Activated CD4-positive, alpha-beta T cell treated with anti-CD3 and anti-CD28 coated beads, Interleukin-2, amount 10 ng/mL, durations not matched to agents 7 days and 5 days (primary cell): ENCODE measurements at regions not wholly inside any gene's neighbourhood (a gene's known extent, or its start where the extent isn't known, plus 50 kb on each side); places are given as distances from the start of the nearest gene placed in this dataset.

Experiments used
- CTCF ChIA-PET: fragments of 350-600 bp; sonication (Branson Sonifier 250); formaldehyde crosslinking; loops from one replicate; lab custom pipeline; 2021; ENCODE audit warnings: antibody characterized with exemption; lab: Charles Lee
- POLR2A ChIA-PET: fragments of 350-600 bp; sonication (Branson Sonifier 250); formaldehyde crosslinking; loops from one replicate; lab custom pipeline; 2021; ENCODE audit warnings: antibody characterized with exemption; lab: Charles Lee
- DNase-seq: peaks from one replicate; pipeline ENCODE4 v3.0.0-alpha.2; 2020
- H3K27ac Mint-ChIP-seq: one replicate; pipeline ENCODE4 v1.8.0; 2021; ENCODE audit warnings: mild to moderate bottlenecking, moderate library complexity, mixed read lengths
- H3K27me3 Mint-ChIP-seq: one replicate; pipeline ENCODE4 v1.8.0; 2021; ENCODE audit warnings: mixed read lengths
- H3K36me3 Mint-ChIP-seq: one replicate; pipeline ENCODE4 v1.8.0; 2021; ENCODE audit warnings: low read depth, mixed read lengths
- H3K4me1 Mint-ChIP-seq: one replicate; pipeline ENCODE4 v1.8.0; 2021; ENCODE audit warnings: mixed read lengths
- H3K4me3 Mint-ChIP-seq: one replicate; pipeline ENCODE4 v1.8.0; 2021; ENCODE audit warnings: mild to moderate bottlenecking, moderate library complexity, mixed read lengths
- H3K9me3 Mint-ChIP-seq: one replicate; pipeline ENCODE4 v1.8.0; 2021; ENCODE audit warnings: mixed read lengths

GRCh38 chr5:30765706-30766105 is 427.8 kb upstream of the CDH6 start:
- no peaks in the 10 kb centered on the region for H3K4me1 Mint-ChIP-seq
- no peak overlapping the region for H3K4me3 Mint-ChIP-seq
- no peak overlapping the region for H3K27ac Mint-ChIP-seq
- no peaks in the 10 kb centered on the region for H3K36me3 Mint-ChIP-seq
- H3K9me3 Mint-ChIP-seq: no peaks in the 10 kb centered on the region
- ChIA-PET CTCF (no interaction called here), POLR2A (no interaction called here)
- H3K27me3 Mint-ChIP-seq: no peaks in the 10 kb centered on the region
- no peak for DNase-seq

- no peaks in the 10 kb centered on the region for H3K27me3 Mint-ChIP-seq
- H3K4me3 Mint-ChIP-seq: no peak overlapping the region
- POLR2A ChIA-PET: no interaction called here
- DNase-seq: no peak
- H3K4me1 Mint-ChIP-seq: no peaks in the 10 kb centered on the region
- no peaks in the 10 kb centered on the region for H3K36me3 Mint-ChIP-seq
- H3K27ac Mint-ChIP-seq: no peak overlapping the region
- CTCF ChIA-PET: no interaction called here
- no peaks in the 10 kb centered on the region for H3K9me3 Mint-ChIP-seq
These were observed 428.3 kb upstream of the CDH6 start for GRCh38 chr5:30765227-30765626.

GRCh38 chr5:30764704-30765103 is 428.8 kb upstream of the CDH6 start:
- ChIA-PET CTCF (no interaction called here), POLR2A (no interaction called here)
- Mint-ChIP-seq H3K27me3 (no peaks in the 10 kb centered on the region), H3K27ac (no peak overlapping the region), H3K36me3 (no peaks in the 10 kb centered on the region), H3K9me3 (no peaks in the 10 kb centered on the region), H3K4me1 (no peaks in the 10 kb centered on the region), H3K4me3 (no peak overlapping the region)
- no peak for DNase-seq

- DNase-seq: no peak
- no peaks in the 10 kb centered on the region for H3K4me1 Mint-ChIP-seq
- ChIA-PET CTCF (no interaction called here), POLR2A (no interaction called here)
- no peak overlapping the region for H3K27ac Mint-ChIP-seq
- H3K4me3 Mint-ChIP-seq: no peak overlapping the region
- peaks cover 9% of the 10 kb centered on the region for H3K9me3 Mint-ChIP-seq
- H3K36me3 Mint-ChIP-seq: no peaks in the 10 kb centered on the region
- no peaks in the 10 kb centered on the region for H3K27me3 Mint-ChIP-seq
These were observed 433.8 kb upstream of the CDH6 start for GRCh38 chr5:30759731-30760130.

- Mint-ChIP-seq H3K27me3 (no peaks in the 10 kb centered on the region), H3K27ac (no peak overlapping the region), H3K4me1 (no peaks in the 10 kb centered on the region), H3K36me3 (no peaks in the 10 kb centered on the region), H3K9me3 (peaks cover 14% of the 10 kb centered on the region), H3K4me3 (no peak overlapping the region)
- DNase-seq: no peak
- ChIA-PET CTCF (no interaction called here), POLR2A (no interaction called here)
These were observed 441.5 kb upstream of the CDH6 start for GRCh38 chr5:30752015-30752414.

GRCh38 chr5:30749971-30750370 is 443.5 kb upstream of the CDH6 start:
- Mint-ChIP-seq H3K36me3 (no peaks in the 10 kb centered on the region), H3K27ac (no peak overlapping the region), H3K4me1 (no peaks in the 10 kb centered on the region), H3K27me3 (no peaks in the 10 kb centered on the region), H3K9me3 (peaks cover 15% of the 10 kb centered on the region), H3K4me3 (no peak overlapping the region)
- ChIA-PET POLR2A (no interaction called here), CTCF (no interaction called here)
- DNase-seq: no peak

- no peak overlapping the region for H3K4me3 Mint-ChIP-seq
- no peaks in the 10 kb centered on the region for H3K36me3 Mint-ChIP-seq
- H3K9me3 Mint-ChIP-seq: peaks cover 10% of the 10 kb centered on the region
- H3K27me3 Mint-ChIP-seq: no peaks in the 10 kb centered on the region
- ChIA-PET POLR2A (no interaction called here), CTCF (no interaction called here)
- no peak overlapping the region for H3K27ac Mint-ChIP-seq
- no peaks in the 10 kb centered on the region for H3K4me1 Mint-ChIP-seq
- no peak for DNase-seq
These were observed 446.1 kb upstream of the CDH6 start for GRCh38 chr5:30747412-30747811.

- DNase-seq: no peak
- no peak overlapping the region for H3K27ac Mint-ChIP-seq
- H3K27me3 Mint-ChIP-seq: no peaks in the 10 kb centered on the region
- no peaks in the 10 kb centered on the region for H3K4me1 Mint-ChIP-seq
- H3K36me3 Mint-ChIP-seq: no peaks in the 10 kb centered on the region
- no peak overlapping the region for H3K4me3 Mint-ChIP-seq
- CTCF ChIA-PET: no interaction called here
- H3K9me3 Mint-ChIP-seq: no peaks in the 10 kb centered on the region
- POLR2A ChIA-PET: no interaction called here
These were observed 456.8 kb upstream of the CDH6 start for GRCh38 chr5:30736669-30737068.

GRCh38 chr5:30734118-30734517 is 459.4 kb upstream of the CDH6 start:
- no peaks in the 10 kb centered on the region for H3K4me1 Mint-ChIP-seq
- no peak overlapping the region for H3K27ac Mint-ChIP-seq
- H3K36me3 Mint-ChIP-seq: no peaks in the 10 kb centered on the region
- no peak for DNase-seq
- no peaks in the 10 kb centered on the region for H3K27me3 Mint-ChIP-seq
- H3K4me3 Mint-ChIP-seq: no peak overlapping the region
- peaks cover 2% of the 10 kb centered on the region for H3K9me3 Mint-ChIP-seq
- ChIA-PET POLR2A (no interaction called here), CTCF (no interaction called here)

GRCh38 chr5:30725073-30725472 is 468.4 kb upstream of the CDH6 start:
- CTCF ChIA-PET: no interaction called here
- POLR2A ChIA-PET: no interaction called here
- no peak for DNase-seq
- H3K4me1 Mint-ChIP-seq: no peaks in the 10 kb centered on the region
- H3K27me3 Mint-ChIP-seq: no peaks in the 10 kb centered on the region
- no peak overlapping the region for H3K4me3 Mint-ChIP-seq
- no peaks in the 10 kb centered on the region for H3K36me3 Mint-ChIP-seq
- H3K9me3 Mint-ChIP-seq: peaks cover 2% of the 10 kb centered on the region
- no peak overlapping the region for H3K27ac Mint-ChIP-seq

- Mint-ChIP-seq H3K4me1 (no peaks in the 10 kb centered on the region), H3K9me3 (peaks cover 25% of the 10 kb centered on the region), H3K36me3 (no peaks in the 10 kb centered on the region), H3K4me3 (no peak overlapping the region), H3K27me3 (no peaks in the 10 kb centered on the region), H3K27ac (no peak overlapping the region)
- POLR2A ChIA-PET: no interaction called here
- CTCF ChIA-PET: no interaction called here
- no peak for DNase-seq
These were observed 495.3 kb upstream of the CDH6 start for GRCh38 chr5:30698217-30698616.

- Mint-ChIP-seq H3K4me3 (no peak overlapping the region), H3K36me3 (no peaks in the 10 kb centered on the region), H3K9me3 (peaks cover 17% of the 10 kb centered on the region), H3K27ac (no peak overlapping the region), H3K4me1 (no peaks in the 10 kb centered on the region), H3K27me3 (no peaks in the 10 kb centered on the region)
- ChIA-PET POLR2A (no interaction called here), CTCF (no interaction called here)
- no peak for DNase-seq
These were observed 500.2 kb upstream of the CDH6 start for GRCh38 chr5:30693326-30693725.

GRCh38 chr5:30690931-30691330 is 502.6 kb upstream of the CDH6 start:
- POLR2A ChIA-PET: no interaction called here
- H3K27me3 Mint-ChIP-seq: no peaks in the 10 kb centered on the region
- no peak overlapping the region for H3K4me3 Mint-ChIP-seq

GRCh38 chr5:30687461-30687860 is 506.0 kb upstream of the CDH6 start:
- Mint-ChIP-seq H3K4me3 (no peak overlapping the region), H3K27ac (no peak overlapping the region), H3K9me3 (peaks cover 3% of the 10 kb centered on the region), H3K36me3 (no peaks in the 10 kb centered on the region), H3K4me1 (no peaks in the 10 kb centered on the region), H3K27me3 (no peaks in the 10 kb centered on the region)
- ChIA-PET CTCF (no interaction called here), POLR2A (no interaction called here)
- DNase-seq: no peak

More at GRCh38 chr5:30690931-30691330, 502.6 kb upstream of the CDH6 start:
- Mint-ChIP-seq H3K9me3 (peaks cover 8% of the 10 kb centered on the region), H3K36me3 (no peaks in the 10 kb centered on the region), H3K27ac (no peak overlapping the region), H3K4me1 (no peaks in the 10 kb centered on the region)
- CTCF ChIA-PET: no interaction called here
- no peak for DNase-seq
